ENCODE measurements at regions not wholly inside any gene's neighbourhood (a gene's known extent, or its start where the extent isn't known, plus 50 kb on each side); places are given as distances from the start of the nearest gene placed in this dataset.

- TF ChIP-seq ZBTB40 (IDR thresholded peaks at IDR 0.05; ENCODE audit: borderline replicate concordance) (no peak), PRDM15 (CRISPR knock-in tag; IDR thresholded peaks at IDR 0.05) (no peak), POLR2A (IDR thresholded peaks at IDR 0.05; ENCODE audit: low read depth, low read length) (no peak), REST (IDR thresholded peaks at IDR 0.05; ENCODE audit: low read depth, low read length) (no peak), NKRF (conservative IDR thresholded peaks at IDR 0.05) (no peak), RUNX3 (IDR thresholded peaks at IDR 0.05; ENCODE audit: low read length) (no peak), MLLT1 (IDR thresholded peaks at IDR 0.05) (no peak), RCOR1 (conservative IDR thresholded peaks at IDR 0.05; ENCODE audit: low read depth, low read length) (no peak), STAT3 (IDR thresholded peaks at IDR 0.05; ENCODE audit: low read depth, low read length) (no peak)
These were observed 351.1 kb downstream of the TFEC start (continued) for GRCh38 chr7:115679423-115679822.
